ENCODE measurements at regions not wholly inside any gene's neighbourhood (a gene's known extent, or its start where the extent isn't known, plus 50 kb on each side); places are given as distances from the start of the nearest gene placed in this dataset.
"Not testable (repeated sequence)": the region's sequence is repeated elsewhere in the genome, so short reads cannot be mapped to it uniquely, and the experiment has no call there.

DNA sequence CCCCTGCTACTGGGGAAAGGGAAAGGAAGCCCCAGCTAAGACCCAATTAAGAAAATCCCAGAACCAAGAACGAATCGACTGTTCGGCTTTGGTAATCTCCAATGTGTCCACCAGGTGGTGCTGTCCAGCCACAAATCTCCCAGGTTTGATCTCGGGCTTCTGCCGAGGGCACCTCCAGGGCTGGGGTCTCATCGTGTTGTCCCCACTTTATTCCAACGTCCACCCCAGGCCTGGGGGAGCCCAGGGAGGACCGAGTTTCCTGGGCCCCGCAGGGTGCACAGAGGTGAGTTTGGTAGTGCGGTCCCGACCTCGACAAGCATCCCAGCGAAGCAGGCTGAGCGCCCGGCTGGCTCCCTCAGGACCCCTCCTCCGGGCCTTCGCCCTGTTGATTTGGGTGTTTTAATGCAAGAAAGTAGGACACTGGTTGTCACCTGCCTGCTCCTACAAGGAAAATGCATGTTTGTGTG, 185.1 kb downstream of the GOLGA6L6 start:
- TF ChIP-seq, protein P1, sequence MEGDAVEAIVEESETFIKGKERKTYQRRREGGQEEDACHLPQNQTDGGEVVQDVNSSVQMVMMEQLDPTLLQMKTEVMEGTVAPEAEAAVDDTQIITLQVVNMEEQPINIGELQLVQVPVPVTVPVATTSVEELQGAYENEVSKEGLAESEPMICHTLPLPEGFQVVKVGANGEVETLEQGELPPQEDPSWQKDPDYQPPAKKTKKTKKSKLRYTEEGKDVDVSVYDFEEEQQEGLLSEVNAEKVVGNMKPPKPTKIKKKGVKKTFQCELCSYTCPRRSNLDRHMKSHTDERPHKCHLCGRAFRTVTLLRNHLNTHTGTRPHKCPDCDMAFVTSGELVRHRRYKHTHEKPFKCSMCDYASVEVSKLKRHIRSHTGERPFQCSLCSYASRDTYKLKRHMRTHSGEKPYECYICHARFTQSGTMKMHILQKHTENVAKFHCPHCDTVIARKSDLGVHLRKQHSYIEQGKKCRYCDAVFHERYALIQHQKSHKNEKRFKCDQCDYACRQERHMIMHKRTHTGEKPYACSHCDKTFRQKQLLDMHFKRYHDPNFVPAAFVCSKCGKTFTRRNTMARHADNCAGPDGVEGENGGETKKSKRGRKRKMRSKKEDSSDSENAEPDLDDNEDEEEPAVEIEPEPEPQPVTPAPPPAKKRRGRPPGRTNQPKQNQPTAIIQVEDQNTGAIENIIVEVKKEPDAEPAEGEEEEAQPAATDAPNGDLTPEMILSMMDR (IDR thresholded peaks at IDR 0.05; ENCODE audit: extremely low read depth, insufficient read depth, missing control alignments), result peak; percentile 89
- DNase-seq (ENCODE audit: low spot score), result peak; percentile 90
- in situ Hi-C loops (cut with MboI; ENCODE audit: low pct_unique_long_range_greater_than_20kb, low sequenced_read_pairs, unreplicated experiment), result no loop called here

DNA sequence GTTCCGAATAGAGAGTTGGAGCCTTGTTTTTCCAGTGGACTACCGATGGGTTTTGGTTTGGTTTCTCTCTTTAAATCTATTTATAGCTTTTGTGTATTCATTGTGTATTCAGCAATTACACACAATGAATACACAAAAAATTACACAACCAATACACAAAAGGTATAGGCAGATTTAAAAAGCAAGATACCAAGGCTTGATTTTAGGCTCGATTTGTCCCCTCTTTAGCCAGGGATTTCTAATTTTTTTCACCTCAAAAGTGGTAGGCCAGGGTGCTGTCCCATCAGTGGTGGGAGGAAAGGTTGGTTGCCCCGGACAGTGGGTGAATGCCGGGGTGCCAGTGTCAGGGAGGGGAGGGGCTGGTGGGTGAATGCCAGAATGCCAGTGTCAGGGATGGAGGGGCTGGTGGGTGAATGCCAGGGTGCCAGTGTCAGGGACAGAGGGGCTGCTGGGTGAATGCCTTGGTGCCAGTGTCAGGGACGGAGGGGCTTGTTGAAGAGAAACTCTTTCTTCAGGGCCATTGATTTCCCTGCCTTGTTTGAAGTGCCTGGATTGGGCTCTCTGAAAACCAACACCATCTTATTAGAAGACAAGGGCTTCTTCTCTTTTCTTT, 186.2 kb downstream of the GOLGA6L6 start:
- peak; percentile 39 for DNase-seq (ENCODE audit: low spot score)
- TF ChIP-seq, protein P1 (IDR thresholded peaks at IDR 0.05; ENCODE audit: extremely low read depth, insufficient read depth, missing control alignments), result no peak
- in situ Hi-C loops (cut with MboI; ENCODE audit: low pct_unique_long_range_greater_than_20kb, low sequenced_read_pairs, unreplicated experiment), result no loop called here

DNA sequence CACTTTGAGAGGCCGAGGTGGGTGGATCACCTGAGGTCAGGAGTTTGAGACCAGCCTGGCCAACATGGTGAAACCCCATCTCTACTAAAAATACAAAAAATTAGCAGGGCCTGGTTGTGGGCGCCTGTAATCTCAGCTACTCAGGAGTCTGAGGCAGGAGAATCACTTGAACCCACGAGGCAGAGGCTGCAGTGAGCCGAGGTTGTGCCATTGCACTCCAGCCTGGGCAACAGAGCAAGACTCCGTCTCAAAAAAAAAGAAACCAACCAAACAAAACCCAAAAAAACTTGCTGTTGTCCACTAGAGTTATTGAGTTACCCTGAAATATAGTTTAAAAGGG, 186.7 kb downstream of the GOLGA6L6 start:
- in situ Hi-C loops (cut with MboI; ENCODE audit: low pct_unique_long_range_greater_than_20kb, low sequenced_read_pairs, unreplicated experiment), result not testable (repeated sequence)

DNA sequence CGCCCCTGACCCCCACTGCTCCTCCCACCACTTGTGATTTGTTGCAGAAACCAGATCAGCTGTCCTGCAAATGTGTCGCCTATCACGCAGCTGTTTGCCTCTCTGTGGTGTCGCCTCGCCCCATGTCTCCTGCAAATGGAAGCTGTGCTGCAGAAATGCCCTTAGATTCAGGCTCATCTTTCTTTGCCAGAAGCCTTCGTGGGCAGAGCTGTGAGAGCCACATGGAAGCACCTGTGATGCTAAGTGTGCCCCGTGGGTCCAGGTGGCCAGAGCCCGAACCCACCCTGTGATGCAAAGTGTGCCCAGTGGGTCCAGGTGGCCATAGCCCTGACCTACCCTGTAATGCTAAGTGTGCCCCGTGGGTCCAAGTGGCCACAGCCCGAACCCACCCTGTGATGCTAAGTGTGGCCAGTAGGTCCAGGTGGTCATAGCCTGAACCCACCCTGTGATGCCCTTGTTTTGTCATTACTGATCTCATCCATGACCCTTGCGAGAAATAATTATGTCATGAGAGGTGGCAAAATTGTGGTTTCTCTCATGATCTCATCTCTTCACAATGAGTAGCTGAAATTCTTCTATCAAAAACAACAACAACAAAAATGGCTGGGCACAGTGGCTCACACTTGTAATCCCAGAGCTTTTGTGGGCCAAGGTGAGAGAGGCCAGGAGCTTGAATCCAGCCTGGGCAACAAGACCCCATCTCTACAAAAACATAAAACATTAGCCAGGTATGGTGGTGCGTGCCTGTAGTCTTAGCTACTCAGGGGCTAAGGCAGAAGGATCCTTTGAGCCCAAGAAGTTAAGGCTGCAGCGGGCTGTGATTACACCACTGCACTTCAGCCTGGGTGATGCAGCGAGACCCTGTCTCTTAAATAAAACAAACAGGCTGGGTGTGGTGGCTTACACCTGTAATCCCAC, 187.4 kb downstream of the GOLGA6L6 start:
- DNase-seq (ENCODE audit: low spot score), result peak; percentile 23
- in situ Hi-C loops (cut with MboI; ENCODE audit: low pct_unique_long_range_greater_than_20kb, low sequenced_read_pairs, unreplicated experiment), result no loop called here
- TF ChIP-seq, protein P1 (IDR thresholded peaks at IDR 0.05; ENCODE audit: extremely low read depth, insufficient read depth, missing control alignments), result no peak

More for the DNA sequence above, 186.7 kb downstream of the GOLGA6L6 start:
- not testable (repeated sequence) for DNase-seq (ENCODE audit: low spot score)

DNA sequence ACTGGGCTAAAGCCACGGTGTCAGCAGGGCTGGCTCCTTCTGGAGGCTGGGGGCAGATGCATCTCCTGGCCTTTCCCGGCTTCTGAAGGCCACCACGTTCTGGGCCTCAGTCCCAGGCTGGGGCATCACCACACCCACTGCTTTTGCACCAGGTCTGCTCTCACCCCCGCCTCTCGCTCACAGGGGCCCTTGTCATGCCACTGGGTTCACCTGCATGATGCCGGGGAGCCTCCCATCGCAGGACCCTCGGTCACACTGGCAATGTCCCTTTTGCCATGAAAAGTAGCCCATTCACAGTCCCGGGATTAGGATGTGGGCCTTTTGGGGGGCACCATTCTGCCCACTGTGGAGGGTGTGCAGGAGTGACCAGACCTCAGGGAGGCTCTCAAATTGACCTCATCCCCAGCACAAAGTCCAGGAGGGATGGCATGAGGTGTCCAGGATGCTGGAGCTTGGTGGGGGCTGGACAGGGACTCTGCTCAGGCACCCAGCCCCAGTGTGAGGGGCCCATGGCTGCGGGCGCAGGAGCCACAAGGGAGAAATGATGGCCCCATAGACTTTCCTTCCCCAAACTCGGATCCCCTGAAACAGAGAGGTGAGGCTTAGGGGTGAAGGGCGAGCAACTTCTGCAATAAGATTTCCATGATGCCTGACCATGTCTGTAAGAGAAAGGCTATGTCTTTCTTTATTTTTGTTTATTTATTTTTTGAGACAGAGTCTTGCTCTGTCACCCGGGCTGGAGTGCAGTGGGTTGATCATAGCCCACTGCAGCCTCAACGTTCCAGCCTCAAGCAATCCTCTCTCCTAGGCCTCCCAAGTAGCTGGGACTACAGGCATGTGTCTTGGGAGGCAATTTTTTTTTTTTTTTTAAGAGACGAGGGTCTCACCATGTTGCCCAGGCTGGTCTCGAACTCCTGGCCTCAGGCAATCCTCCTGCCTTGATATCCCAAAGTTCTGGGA, 189.1 kb downstream of the GOLGA6L6 start:
- peak; percentile 28 for DNase-seq (ENCODE audit: low spot score)
- TF ChIP-seq, protein P1 (IDR thresholded peaks at IDR 0.05; ENCODE audit: extremely low read depth, insufficient read depth, missing control alignments), result no peak
- in situ Hi-C loops (cut with MboI; ENCODE audit: low pct_unique_long_range_greater_than_20kb, low sequenced_read_pairs, unreplicated experiment), result no loop called here

DNA sequence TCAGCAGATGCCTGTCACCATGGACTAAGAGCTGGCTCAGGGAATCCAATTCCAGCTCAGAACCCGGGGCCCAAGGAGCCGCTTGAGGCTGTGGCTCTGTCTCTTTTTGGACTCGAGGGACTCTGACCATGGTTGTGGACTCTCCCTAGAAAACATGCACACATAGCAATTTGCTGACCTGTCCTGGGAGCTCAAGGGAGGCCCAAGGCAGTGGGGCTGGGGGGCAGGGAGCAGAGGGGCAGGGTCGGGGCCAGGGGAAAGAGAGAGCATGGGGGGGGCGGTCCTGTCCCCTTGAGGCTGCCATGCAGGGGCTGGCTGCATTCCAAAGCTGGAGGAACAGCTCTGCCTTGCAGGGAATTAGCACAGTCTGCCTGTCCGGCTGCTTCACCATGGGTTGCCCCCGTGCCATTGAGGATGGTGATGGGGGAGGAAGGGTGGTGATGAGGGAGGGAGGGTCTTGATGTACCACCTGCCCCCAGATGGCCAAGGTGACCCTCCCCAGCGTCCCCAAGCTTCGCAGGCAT, 190.1 kb downstream of the GOLGA6L6 start:
- DNase-seq (ENCODE audit: low spot score), result peak; percentile 44
- TF ChIP-seq, protein P1 (IDR thresholded peaks at IDR 0.05; ENCODE audit: extremely low read depth, insufficient read depth, missing control alignments), result no peak
- in situ Hi-C loops (cut with MboI; ENCODE audit: low pct_unique_long_range_greater_than_20kb, low sequenced_read_pairs, unreplicated experiment), result no loop called here
